CD4-positive, alpha-beta T cell treated with Interleukin-15 for 1 hour (primary cell): ENCODE measurements at regions not wholly inside any gene's neighbourhood (a gene's known extent, or its start where the extent isn't known, plus 50 kb on each side); places are given as distances from the start of the nearest gene placed in this dataset.
A peak's percentile ranks its signal among the peaks of the same experiment; 100 is the strongest.

ENCODE experiments used
- DNase-seq: peaks from one replicate; pipeline ENCODE4 v3.0.0-alpha.2; 2020

DNA sequence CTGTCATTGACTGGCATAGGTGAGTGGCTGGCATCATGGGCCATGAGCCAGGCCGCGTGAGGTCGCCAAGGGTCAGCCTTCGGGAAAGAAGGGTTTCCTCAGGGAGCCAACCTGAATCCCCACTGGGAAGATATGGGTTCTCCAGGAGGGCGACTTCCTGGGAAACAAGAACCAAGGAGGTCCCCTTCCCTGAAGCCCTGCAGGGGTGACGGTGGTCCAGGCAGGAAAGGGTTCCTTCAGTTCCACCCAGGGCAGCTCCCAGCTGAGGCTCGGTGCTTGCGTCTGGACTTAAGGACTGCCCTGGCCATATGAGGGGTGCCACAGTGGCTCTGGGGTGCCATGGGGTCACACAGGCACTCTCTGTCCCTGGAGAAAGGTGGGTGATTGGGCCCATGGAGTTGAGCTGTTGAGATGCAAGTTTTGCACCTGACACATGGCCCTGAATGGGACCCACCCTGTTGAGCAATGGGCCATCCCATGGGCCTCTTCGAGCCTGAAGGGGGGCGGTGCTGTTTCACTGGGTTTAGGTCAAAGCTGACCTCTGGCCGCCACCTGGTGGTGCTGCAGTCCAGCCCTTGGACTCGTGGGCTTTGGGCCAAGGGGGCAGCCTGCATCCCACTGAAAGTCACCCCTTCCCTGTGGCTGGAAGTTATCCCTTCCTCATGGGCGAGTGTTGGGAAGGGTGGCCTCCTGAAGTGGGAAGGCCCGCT is 228.1 kb downstream of the SNRPN start:
- peak; percentile 14 for DNase-seq

DNA sequence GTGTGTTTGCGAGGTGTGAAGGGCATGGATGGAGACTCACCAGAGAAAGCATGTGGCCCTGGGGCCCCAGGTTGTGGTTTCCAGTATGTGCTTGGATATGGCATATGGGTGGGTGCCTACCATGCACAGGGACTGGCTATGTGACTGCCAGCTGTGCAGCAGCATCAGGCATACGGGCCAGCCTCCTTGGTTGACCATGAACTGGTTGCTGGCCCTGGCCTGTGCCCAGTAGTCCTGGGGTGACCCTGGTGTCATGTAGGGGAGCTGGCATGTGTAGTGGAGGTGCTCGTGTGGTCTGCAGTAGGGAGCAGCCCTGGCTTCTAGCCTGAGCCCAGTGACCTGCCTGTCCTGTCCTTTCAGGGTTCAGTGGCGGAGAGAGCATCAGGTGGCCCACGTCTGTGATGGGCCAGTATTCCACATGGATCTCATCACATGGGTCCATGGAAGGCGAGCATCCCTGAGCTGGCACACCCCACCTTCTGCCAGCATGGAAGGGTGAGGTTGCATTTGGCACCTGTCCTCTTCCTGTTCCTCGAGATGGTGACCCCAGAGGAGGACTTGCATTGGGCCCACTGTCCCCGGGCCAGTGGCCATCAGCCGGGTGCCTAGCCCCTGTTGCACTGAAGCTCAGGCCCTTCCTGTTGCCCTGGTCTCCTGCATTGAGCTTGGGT is 228.9 kb downstream of the SNRPN start:
- DNase-seq = peak; percentile 7

DNA sequence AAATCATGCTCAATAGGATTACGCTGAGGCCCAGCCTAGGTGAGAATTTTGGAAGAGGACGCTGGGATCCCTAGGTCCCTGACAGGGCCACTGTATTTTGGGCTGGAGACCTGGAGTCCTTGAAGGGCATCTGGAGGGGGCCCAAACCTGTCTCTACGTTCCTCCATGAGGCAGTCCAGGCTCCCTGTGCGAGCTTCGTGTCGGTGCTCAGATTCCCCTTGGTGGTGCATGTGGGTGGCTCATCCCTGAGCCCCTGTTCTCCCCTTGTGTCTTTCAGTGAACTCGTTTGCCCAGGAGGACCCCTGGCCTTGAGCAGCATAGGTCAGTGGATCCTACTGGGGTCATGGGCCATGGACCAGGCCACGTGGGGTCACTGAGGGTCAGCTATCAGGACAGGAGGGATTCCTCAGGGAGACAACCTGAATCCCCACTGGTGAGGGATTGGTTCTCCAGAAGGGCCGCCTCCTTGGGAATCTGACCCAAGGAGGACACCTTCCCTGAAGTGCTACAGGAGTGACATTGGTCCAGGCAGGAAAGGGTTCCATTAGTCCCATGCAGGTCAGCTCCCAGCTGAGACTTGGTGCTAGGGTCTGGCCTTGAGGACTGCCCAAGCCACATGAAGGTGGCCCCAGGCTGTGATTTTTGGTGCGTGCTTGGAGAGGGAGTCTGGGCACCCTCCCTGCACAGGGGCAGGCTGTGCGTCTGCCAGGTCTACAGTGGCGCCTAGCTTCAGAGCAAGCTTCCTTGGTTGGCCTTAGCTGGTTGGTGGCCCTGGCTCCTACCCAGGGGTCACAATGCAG is 229.8 kb downstream of the SNRPN start:
- DNase-seq = peak; percentile 3

DNA sequence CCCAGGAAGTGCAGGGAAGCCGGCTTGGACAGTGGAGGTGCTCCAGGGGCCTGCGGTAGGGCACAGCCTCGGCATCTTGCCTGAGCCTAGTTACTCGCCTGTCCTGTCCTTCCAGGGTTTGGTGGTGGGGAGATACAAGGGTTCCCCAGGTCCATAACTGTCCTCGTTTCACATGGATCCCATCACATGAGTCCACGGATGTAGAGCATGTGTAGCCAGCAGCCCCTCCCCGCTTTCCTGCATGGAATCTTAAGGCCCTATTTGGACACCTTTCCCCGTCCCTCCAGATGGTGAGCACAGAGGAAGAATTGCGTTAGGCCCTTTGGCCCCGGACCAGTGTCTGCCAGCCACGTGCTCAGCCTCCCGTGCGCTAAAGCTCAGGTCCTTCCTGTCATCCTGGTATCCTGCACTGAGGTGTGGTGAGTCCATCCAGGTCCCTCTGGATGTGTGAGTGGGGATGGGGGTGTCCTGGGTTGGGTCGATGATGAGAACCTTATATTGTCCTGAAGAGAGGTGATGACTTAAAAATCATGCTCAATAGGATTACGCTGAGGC is 230.4 kb downstream of the SNRPN start:
- peak; percentile 2 for DNase-seq

DNA sequence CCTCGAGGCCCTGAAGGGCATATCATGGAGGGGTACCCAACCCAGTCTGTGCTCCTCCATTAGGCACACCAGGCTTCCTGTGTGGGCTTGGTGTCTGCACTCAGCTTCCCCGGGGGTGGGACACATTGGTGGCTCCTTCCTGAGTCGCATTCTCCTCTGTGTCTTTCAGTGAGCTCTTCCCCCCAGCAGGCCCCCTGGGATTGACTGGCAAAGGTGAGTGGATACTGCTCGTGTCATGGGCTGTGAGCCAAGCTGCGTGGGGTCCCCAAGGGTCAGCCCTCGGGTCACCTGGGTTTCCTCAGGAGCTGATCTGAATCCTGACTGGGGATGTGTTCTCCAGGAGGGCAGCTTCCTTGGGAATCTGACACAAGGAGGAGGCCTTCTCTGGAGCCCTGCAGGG is 231.0 kb downstream of the SNRPN start:
- DNase-seq = no peak

DNA sequence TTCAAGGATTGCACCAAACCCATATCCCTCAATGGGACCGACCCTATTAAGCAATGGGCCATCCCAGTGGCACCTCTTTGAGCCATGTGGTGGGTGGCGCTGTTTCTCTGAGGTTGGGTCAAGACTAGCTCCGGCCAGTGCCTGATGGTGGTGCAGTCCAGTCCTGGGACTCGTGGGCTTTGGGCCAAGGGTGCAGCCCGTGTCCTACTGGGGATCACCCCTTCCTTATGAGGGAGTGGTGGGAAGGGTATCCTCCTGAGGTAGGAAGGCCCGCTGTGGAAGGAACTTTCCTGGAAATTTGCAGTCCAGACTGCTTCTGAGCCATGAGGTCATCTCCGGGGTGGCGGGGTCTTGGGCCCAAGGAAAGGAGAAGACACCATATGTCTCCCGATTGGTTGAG is 231.6 kb downstream of the SNRPN start:
- no peak for DNase-seq

DNA sequence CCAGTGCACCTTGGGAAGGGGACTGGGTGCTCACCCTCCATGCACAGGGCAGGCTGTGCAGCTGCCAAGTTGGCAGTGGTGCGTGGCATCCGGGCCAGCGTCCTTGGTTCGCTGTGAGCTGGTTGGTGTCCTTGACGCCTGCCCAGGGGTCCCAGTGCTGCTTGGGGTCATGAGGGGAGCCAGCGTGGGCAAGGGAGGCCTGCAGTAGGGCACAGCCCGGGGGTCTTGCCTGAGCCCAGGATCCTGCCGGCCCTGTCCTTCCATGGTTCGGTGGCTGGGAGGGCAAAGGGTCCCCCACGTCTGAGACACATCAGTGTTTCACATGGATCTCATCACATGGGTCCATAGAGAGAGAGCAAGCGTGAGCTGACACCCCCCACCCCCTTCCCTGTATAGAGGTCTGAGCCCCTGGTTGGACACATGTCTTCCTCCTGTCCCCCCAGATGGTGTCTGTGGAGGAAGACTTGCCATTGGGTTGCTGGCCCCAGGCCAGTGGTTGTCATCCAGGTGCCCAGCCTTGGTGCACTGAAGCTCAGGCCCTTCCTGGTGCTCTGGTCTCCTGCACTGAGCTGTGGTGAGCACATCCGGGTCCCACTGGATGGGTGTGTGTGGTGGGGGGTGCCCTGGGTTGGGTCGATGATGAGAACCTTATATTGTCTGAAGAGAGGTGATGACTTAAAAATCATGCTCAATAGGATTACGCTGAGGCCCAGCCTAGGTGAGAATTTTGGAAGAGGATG is 232.3 kb downstream of the SNRPN start:
- DNase-seq = no peak

DNA sequence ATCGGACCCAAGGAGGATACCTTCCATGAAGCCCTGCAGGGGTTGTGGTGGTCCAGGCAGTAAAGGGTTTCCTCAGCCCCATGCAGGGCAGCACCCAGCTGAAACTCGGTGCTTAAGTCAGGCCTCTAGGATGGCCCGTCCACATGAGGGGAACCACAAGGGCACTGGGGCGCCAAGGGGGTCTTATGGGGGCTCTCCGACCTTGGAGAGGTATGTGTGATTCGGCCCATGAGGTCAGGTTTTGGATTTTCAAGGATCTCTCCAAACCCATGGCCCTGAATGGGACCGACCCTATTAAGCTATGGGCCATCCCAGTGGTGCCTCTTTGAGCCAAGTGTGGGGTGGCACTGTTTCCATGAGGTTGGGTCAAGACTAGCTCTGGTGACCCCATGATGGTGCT is 233.3 kb downstream of the SNRPN start:
- no peak for DNase-seq

DNA sequence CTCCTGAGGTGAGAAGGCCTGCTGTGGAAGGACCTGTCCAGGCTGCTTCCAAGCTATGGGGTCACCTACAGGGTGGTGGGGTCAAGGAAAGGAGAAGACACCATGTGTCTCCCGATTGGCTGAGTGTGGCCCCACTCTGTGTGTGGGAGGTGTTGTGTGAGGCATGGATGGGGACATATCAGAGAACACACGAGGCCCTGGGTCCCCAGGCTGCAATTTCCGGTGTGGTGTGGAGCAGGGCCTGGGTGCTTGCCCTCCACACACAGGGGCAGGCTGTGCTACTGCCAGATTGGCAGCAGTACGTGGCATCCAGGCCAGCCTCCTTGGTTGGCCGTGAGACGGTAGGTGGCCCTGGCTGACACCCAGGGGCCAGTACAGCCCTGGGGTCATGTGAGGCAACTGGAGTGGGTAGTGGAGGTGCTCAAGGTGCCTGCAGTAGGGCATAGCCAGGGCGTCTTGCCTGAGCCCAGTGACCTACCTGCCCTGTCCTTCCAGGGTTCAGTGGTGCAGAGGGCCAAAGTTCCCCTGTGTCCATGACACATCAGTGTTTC is 233.8 kb downstream of the SNRPN start:
- no peak for DNase-seq

DNA sequence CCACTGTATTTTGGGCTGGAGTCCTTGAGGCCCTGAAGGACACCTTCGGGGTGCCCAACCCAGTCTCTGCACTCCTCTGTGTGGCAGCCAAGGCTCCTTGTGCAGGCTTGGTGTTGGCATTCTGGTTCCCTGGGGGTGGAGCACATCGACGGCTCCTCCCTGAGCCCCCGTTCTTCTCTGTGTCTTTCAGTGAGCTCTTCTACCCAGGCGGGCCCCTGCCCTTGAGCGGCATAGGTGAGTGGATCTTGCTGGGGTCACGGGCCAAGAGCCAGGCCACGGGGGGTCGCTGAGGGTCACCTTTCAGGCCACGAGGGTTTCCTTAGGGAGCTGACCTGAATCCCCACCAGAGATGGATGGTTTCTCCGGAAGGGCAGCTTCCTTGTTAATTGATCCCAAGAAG is 234.8 kb downstream of the SNRPN start:
- DNase-seq = no peak

DNA sequence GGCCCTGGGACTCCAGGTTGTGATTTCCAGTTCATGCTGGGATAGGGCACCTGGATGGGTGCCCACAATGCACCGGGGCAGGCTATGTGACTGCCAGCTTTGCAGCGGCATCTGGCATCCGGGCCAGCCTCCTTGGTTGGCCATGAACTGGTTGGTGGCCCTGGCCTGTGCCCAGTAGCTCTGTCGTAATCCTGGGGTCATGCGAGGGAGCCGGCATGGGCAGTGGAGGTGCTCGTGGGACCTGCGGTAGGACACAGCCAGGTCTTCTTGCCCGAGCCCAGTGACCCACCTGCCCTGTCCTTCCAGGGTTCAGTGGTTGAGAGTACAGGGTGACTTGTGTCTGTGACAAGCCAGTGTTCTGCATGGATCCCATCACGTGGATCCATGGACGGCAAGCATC is 237.9 kb downstream of the SNRPN start:
- no peak for DNase-seq

DNA sequence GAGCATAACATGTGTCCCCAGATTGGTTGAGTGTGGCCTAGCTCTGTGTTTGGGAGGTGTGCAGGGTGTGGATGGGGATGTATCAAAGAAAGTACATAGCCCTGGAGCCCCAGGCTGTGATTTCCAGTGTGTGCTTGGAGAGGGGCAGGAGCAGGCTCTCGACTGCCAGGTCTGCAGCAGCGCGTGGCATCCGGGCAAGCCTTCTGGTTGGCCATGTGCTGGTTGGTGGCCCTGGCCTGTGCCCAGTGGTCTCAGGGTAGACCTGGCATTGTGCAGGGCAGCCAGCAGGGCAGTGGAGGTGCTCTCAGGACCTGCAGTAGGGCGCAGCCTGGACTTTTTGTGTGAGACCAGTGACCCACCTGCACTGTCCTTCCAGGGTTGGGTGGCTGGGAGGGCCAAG is 231.5 kb downstream of the UBE3A start:
- no peak for DNase-seq

DNA sequence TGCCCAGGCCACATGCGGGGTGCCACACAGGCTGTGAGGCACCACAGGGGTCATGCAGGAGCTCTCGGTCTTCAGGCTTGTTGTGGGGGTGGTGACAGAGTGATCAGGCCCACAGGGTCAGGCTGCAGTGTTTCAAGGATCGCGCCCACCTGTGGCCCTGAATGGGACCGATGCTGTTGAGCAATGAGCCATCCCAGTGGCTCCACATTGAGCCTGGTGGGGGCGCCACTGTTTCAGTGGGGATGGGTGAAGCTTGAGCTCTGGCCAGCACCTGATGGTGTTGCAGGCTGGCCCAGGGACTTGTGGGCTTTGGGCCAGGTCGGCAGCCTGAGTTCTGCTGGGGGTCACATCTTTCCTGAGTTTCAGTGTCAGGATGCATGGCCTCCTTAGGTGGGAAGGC is 230.1 kb downstream of the UBE3A start:
- DNase-seq = no peak

DNA sequence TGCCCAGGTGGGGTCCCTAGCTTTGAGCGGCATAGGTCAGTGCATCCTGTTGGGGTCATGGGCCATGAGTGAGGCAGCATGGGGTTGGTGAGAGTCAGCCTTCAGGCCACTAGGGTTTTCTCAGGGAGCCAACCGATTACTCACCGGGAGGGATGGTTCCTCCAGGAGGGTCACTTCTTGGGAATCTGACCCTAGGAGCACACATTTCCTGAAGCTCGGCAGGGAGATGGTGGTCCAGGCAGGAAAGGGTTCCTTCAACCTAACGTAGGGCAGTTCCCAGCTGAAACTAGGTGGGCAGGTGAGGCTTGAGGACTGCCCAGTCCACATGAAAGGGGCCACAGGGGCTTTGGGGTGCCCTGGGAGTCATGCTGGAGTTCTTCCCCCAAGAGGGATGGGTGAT is 218.0 kb downstream of the UBE3A start:
- DNase-seq = no peak

DNA sequence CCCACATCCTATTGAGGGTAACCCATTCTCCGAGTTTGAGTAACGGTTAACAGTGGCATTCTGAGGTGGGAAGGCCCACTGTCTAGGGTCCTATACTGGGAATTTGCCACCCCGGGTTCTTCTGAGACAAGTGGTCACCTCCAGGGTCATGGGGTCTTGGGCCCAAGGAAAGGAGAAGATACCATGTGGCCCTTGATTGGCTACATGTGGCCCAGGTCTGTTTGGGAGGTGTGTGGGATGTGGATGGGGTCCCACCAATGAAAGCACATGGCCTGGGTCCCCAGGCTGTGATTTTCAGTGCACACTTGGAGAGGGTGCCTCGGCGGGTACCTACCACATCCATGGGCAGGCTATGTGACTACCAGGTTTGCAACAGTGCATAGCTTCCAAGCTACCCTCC is 214.4 kb downstream of the UBE3A start:
- DNase-seq = no peak

DNA sequence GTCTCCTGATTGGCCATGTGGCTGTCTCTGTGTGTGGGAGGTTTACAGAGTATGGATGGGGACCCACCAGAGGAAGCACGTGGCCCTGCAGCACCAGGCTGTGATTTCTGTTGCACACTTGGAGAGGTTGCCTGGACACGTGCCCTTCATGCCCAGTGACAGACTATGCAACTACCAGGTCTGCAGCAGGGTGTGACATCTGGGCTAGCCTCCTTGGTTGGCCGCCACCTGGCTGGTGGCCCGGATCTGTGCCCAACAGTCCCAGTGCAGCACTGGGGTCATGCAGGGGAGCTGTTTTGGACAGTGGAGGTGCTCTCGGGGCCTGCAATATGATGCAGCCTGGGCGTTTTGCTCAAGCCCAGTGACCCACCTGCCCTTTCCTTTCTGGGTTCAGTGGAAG is 212.5 kb downstream of the UBE3A start:
- DNase-seq = no peak

DNA sequence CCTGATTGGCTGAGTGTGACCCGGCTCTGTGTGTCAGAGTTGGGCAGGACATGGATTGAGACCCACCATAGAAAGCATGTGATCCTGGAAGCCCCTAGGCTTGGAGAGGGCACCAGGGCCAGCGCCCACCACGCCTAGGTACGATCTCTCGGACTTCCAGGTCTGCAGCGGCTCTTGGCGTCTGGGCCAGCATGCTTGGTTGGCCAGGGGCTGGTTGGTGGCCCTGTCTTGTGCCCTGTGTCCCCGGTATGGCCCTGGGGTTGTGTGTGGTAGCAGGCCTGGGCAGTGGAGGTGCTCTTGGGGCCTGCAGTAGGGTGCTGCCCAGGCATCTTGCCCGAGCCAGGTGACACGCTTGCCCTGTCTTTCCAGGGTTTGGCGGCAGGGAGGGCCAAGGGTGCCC is 210.6 kb downstream of the UBE3A start:
- no peak for DNase-seq

DNA sequence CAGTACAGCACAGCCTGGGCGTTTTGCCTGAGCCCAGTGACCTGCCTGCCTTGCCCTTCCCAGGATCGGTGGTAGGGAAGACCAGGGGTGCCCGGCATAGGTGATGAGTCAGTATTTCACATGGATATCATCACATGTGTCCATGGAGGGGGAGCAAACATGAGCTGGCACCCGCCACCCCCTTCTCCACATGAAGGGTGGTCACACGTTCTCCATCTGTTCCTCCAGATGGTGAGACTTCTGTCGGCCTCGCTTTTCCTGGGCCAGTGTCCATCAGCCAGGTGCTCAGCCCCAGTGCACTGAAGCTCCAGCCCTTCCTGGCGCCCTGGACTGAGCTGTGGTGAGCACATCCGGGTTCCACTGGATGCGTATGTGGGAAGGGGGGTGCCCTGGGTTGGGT is 208.4 kb downstream of the UBE3A start:
- DNase-seq = no peak

DNA sequence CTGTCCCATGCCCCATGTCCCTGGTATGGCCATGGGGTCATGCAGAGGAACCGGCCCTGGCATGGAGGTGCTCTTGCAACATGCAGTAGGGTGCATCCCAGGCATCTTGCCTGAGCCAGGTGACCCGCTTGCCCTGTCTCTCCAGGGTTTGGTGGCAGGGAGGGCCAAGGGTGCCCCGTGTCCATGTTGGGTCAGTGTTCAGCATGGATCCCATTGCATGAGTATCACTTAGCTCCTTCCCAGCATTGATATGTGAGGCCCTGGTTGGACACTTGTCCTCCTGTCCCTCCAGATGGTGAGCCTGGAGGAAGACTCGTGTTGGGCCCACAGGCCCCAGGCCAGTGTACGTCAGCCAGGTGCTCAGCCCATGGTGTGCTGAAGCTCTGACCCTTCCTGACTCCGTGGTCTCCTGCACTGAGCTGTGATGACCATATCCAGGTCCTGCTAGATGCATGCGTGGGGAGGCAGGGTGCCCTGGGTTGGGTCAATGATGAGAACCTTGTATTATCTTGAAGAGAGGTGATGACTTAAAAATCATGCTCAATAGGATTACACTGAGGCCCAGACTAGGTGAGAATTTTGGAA is 205.0 kb downstream of the UBE3A start:
- DNase-seq = no peak

DNA sequence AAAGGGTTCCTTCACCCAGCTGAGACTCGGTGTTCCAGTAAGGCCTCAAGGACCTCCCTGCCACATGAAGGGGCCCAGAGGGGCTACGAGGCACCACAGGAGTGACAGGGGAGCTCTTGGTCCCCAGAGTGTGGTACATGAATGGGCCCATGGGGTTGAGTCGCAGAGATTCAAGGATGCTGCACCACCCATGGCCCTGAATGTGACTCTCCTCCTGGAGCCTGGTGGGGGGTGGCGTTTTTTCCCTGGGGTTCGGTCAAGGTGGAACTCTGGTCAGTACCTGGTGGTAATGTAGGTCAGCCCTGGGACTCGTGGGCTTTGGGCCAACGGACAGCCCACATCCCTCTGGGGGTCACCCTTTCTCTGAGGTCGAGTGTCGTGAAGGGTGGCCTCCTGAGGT is 204.0 kb downstream of the UBE3A start:
- DNase-seq = no peak

DNA sequence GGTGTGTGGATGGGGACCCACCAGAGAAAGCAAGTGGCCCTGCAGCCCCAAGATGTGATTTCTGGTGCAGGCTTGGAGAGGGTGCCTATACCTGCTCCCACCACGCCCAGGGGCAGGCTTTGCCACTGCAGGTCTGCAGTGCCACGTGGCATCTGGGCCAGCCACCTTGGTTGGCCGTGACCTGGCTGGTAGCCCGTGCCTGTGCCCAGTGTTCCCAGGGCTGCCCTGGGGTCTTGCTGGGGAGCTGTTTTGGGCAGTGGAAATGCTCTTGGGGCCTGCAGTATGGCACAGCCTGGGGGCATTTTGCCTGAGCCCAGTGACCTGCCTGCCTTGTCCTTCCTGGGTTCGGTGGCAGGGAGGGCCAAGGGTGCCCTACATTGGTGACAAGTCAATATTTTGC is 203.4 kb downstream of the UBE3A start:
- DNase-seq = no peak

DNA sequence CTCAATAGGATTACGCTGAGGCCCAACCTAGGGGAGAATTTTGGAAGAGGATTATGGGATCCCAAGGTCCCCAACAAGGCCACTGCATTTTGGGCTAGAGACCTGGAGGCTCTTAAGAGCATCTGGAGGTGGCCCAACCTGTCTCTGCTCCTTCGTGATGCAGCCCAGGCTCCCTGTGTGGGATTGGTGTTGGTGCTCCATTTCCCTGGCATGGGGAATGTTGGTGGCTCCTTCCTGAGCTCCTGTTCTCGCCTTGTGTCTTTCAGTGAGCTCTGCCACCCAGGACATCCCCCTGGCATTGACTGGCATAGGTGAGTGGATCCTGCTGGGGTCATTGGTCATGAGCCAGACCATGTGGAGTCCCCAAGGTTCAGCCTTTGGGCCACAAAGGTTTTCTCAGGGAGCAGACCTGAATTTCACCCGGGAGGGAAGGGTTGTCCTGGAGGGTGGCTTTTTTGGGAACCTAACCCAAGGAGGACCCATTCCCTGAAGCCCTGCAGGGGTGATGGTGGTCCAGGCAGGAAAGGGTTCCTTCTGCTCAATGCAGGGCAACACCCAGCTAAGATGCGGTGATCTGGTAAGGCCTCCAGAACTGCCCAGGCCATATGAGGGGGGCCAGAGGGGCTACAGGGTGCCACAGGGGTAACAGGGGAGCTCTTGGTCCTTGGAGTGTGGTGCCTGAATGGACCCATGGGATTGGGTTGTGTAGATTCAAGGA is 202.5 kb downstream of the UBE3A start:
- no peak for DNase-seq
